PC-3 (cell line): ENCODE measurements at regions not wholly inside any gene's neighbourhood (a gene's known extent, or its start where the extent isn't known, plus 50 kb on each side); places are given as distances from the start of the nearest gene placed in this dataset.

Experiments used
- EZH2 ChIP-seq: fragments of 300-600 bp; sonication (generic); IDR thresholded peaks from one replicate; pipeline ENCODE4 v1.6.1; 2017; ENCODE audit warnings: antibody characterized with exemption, mild to moderate bottlenecking, low read length; ENCODE audit not compliant: unreplicated experiment
- TF ChIP-seq, protein P1 (sequence below): fragments of 300-600 bp; sonication (generic); conservative IDR thresholded peaks from 2 replicates; pipeline ENCODE4 v1.5.1; 2017; ENCODE audit warnings: antibody characterized with exemption, low read depth, mild to moderate bottlenecking, low read length

DNA sequence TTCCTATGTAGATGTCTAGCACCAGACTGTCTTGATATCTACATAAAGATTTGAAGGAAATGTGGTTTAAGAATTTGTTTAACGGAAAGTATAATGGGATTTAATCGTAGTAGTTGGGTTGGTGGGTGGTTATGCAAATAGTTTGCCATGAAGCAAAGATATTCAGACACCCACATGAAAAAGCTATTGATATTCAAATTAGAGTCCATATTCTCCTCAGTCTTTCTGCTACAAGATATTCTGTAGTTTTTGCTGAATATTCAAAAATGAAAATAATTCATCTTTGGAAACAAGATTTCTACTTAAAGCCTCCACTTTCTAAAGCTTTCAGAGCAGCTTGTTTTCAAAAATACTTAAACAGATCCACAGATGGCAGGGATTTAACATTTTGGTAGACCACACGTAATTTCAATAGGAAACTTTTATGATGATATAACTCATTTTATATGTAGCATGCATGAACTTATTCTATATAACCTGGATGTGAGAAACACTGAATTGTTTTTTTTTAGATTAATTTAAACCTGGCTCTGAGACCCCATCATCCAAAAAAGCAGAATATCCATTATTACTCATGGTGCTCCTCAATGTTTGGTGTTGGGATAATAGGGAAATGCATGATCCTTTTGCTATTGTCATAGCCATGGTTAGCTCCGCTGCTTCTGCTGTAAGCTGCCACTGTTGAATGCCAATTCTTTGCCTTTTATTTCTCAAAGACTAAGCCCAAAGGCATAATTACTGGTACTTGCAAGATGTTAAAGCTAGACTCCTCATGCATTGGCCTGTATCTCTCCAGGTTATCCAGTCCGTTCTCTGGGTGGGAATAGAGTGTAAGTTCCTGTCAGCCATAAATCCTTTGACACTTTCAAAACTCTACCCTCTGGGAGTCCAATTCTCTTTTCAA is 98.0 kb downstream of the GMNC start:
- TF ChIP-seq, protein P1, sequence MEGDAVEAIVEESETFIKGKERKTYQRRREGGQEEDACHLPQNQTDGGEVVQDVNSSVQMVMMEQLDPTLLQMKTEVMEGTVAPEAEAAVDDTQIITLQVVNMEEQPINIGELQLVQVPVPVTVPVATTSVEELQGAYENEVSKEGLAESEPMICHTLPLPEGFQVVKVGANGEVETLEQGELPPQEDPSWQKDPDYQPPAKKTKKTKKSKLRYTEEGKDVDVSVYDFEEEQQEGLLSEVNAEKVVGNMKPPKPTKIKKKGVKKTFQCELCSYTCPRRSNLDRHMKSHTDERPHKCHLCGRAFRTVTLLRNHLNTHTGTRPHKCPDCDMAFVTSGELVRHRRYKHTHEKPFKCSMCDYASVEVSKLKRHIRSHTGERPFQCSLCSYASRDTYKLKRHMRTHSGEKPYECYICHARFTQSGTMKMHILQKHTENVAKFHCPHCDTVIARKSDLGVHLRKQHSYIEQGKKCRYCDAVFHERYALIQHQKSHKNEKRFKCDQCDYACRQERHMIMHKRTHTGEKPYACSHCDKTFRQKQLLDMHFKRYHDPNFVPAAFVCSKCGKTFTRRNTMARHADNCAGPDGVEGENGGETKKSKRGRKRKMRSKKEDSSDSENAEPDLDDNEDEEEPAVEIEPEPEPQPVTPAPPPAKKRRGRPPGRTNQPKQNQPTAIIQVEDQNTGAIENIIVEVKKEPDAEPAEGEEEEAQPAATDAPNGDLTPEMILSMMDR, result no peak
- no peak for TF ChIP-seq EZH2
